ENCODE measurements at regions not wholly inside any gene's neighbourhood (a gene's known extent, or its start where the extent isn't known, plus 50 kb on each side); places are given as distances from the start of the nearest gene placed in this dataset.

GRCh38 chr9:88810826-88811225, 180.4 kb upstream of the S1PR3 start:
- Mint-ChIP-seq H3K27ac (no peak overlapping the region), H3K9me3 (peaks cover 0 to 2% (median 0%) of the 10 kb centered on the region in 7 donors), H3K27me3 (peaks cover 31% of the 10 kb centered on the region), H3K36me3 (no peaks in the 10 kb centered on the region), H3K4me3 (no peak overlapping the region), H3K4me1 (no peaks in the 10 kb centered on the region)
- H3K9me3 ChIP-seq (ENCODE audit: control insufficient read depth in 2 of 2, low read length in 2 of 2), result no peaks in the 10 kb centered on the region
- H3K4me1 ChIP-seq (ENCODE audit: control insufficient read depth, insufficient read depth, low read length, poor library complexity, severe bottlenecking), result no peaks in the 10 kb centered on the region
- no peaks in the 10 kb centered on the region for H3K36me3 ChIP-seq (ENCODE audit: control insufficient read depth, insufficient read depth, low read length)
- no peak for DNase-seq
- H3K27ac ChIP-seq (ENCODE audit: insufficient read depth, low read length, poor library complexity, severe bottlenecking), result no peak overlapping the region
- H3K27me3 ChIP-seq (ENCODE audit: control insufficient read depth, insufficient read depth, low read length), result no peaks in the 10 kb centered on the region
- ATAC-seq (ENCODE audit: low read depth in 2 of 2), result no peak
- H3K4me3 ChIP-seq (ENCODE audit: low read depth, low read length), result no peak overlapping the region

GRCh38 chr9:88811511-88811910, 179.8 kb upstream of the S1PR3 start:
- Histone ChIP-seq H3K4me3 (ENCODE audit: low read depth, low read length) (no peak overlapping the region), H3K36me3 (ENCODE audit: control insufficient read depth, insufficient read depth, low read length) (no peaks in the 10 kb centered on the region), H3K9me3 (ENCODE audit: control insufficient read depth in 2 of 2, low read length in 2 of 2) (no peaks in the 10 kb centered on the region), H3K4me1 (ENCODE audit: control insufficient read depth, insufficient read depth, low read length, poor library complexity, severe bottlenecking) (no peaks in the 10 kb centered on the region), H3K27me3 (ENCODE audit: control insufficient read depth, insufficient read depth, low read length) (no peaks in the 10 kb centered on the region), H3K27ac (ENCODE audit: insufficient read depth, low read length, poor library complexity, severe bottlenecking) (no peak overlapping the region)
- Mint-ChIP-seq H3K4me1 (no peaks in the 10 kb centered on the region), H3K27me3 (peaks cover 35% of the 10 kb centered on the region), H3K9me3 (peaks cover 0 to 2% (median 0%) of the 10 kb centered on the region in 7 donors), H3K36me3 (no peaks in the 10 kb centered on the region), H3K4me3 (no peak overlapping the region), H3K27ac (no peak overlapping the region)
- ATAC-seq (ENCODE audit: low read depth in 2 of 2) (no peak), DNase-seq (no peak)

GRCh38 chr9:88812938-88813637, 178.2 kb upstream of the S1PR3 start:
- Mint-ChIP-seq H3K4me3 (no peak overlapping the region), H3K9me3 (no peaks in the 10 kb centered on the region)

GRCh38 chr9:88813638-88814209, 177.5 kb upstream of the S1PR3 start:
- Mint-ChIP-seq H3K27ac (no peak overlapping the region), H3K4me3 (no peak overlapping the region), H3K36me3 (no peaks in the 10 kb centered on the region), H3K4me1 (no peaks in the 10 kb centered on the region), H3K9me3 (no peaks in the 10 kb centered on the region), H3K27me3 (peaks cover 25% of the 10 kb centered on the region)
- Histone ChIP-seq H3K27me3 (ENCODE audit: control insufficient read depth, insufficient read depth, low read length) (no peaks in the 10 kb centered on the region), H3K27ac (ENCODE audit: insufficient read depth, low read length, poor library complexity, severe bottlenecking) (no peak overlapping the region), H3K4me1 (ENCODE audit: control insufficient read depth, insufficient read depth, low read length, poor library complexity, severe bottlenecking) (no peaks in the 10 kb centered on the region), H3K9me3 (ENCODE audit: control insufficient read depth in 2 of 2, low read length in 2 of 2) (no peaks in the 10 kb centered on the region), H3K36me3 (ENCODE audit: control insufficient read depth, insufficient read depth, low read length) (no peaks in the 10 kb centered on the region), H3K4me3 (ENCODE audit: low read depth, low read length) (no peak overlapping the region)
- no peak for ATAC-seq (ENCODE audit: low read depth in 2 of 2)
- no peak for DNase-seq

More at GRCh38 chr9:88812938-88813637, 178.2 kb upstream of the S1PR3 start:
- ATAC-seq (ENCODE audit: low read depth in 2 of 2) (no peak), DNase-seq (no peak)
- Histone ChIP-seq H3K36me3 (ENCODE audit: control insufficient read depth, insufficient read depth, low read length) (no peaks in the 10 kb centered on the region), H3K4me1 (ENCODE audit: control insufficient read depth, insufficient read depth, low read length, poor library complexity, severe bottlenecking) (no peaks in the 10 kb centered on the region), H3K27me3 (ENCODE audit: control insufficient read depth, insufficient read depth, low read length) (no peaks in the 10 kb centered on the region), H3K9me3 (ENCODE audit: control insufficient read depth in 2 of 2, low read length in 2 of 2) (no peaks in the 10 kb centered on the region), H3K4me3 (ENCODE audit: low read depth, low read length) (no peak overlapping the region), H3K27ac (ENCODE audit: insufficient read depth, low read length, poor library complexity, severe bottlenecking) (no peak overlapping the region)
- no peaks in the 10 kb centered on the region for H3K4me1 Mint-ChIP-seq
- H3K27me3 Mint-ChIP-seq, result peaks cover 31% of the 10 kb centered on the region
- H3K27ac Mint-ChIP-seq, result no peak overlapping the region
- no peaks in the 10 kb centered on the region for H3K36me3 Mint-ChIP-seq

GRCh38 chr9:88814577-88814976, 176.7 kb upstream of the S1PR3 start:
- Histone ChIP-seq H3K4me1 (ENCODE audit: control insufficient read depth, insufficient read depth, low read length, poor library complexity, severe bottlenecking) (no peaks in the 10 kb centered on the region), H3K27ac (ENCODE audit: insufficient read depth, low read length, poor library complexity, severe bottlenecking) (no peak overlapping the region), H3K36me3 (ENCODE audit: control insufficient read depth, insufficient read depth, low read length) (no peaks in the 10 kb centered on the region), H3K27me3 (ENCODE audit: control insufficient read depth, insufficient read depth, low read length) (no peaks in the 10 kb centered on the region), H3K4me3 (ENCODE audit: low read depth, low read length) (no peak overlapping the region), H3K9me3 (ENCODE audit: control insufficient read depth in 2 of 2, low read length in 2 of 2) (no peaks in the 10 kb centered on the region)
- Mint-ChIP-seq H3K4me1 (no peaks in the 10 kb centered on the region), H3K9me3 (no peaks in the 10 kb centered on the region), H3K27ac (no peak overlapping the region), H3K27me3 (peaks cover 22% of the 10 kb centered on the region), H3K4me3 (no peak overlapping the region), H3K36me3 (no peaks in the 10 kb centered on the region)
- no peak for DNase-seq
- no peak for ATAC-seq (ENCODE audit: low read depth in 2 of 2)

- DNase-seq (no peak), ATAC-seq (ENCODE audit: low read depth in 2 of 2) (no peak)
- Histone ChIP-seq H3K27me3 (ENCODE audit: control insufficient read depth, insufficient read depth, low read length) (no peaks in the 10 kb centered on the region), H3K4me3 (ENCODE audit: low read depth, low read length) (no peak overlapping the region), H3K36me3 (ENCODE audit: control insufficient read depth, insufficient read depth, low read length) (no peaks in the 10 kb centered on the region), H3K9me3 (ENCODE audit: control insufficient read depth in 2 of 2, low read length in 2 of 2) (no peaks in the 10 kb centered on the region), H3K4me1 (ENCODE audit: control insufficient read depth, insufficient read depth, low read length, poor library complexity, severe bottlenecking) (no peaks in the 10 kb centered on the region), H3K27ac (ENCODE audit: insufficient read depth, low read length, poor library complexity, severe bottlenecking) (no peak overlapping the region)
- no peaks in the 10 kb centered on the region for H3K36me3 Mint-ChIP-seq
- H3K27me3 Mint-ChIP-seq, result peaks cover 19% of the 10 kb centered on the region
- H3K4me1 Mint-ChIP-seq, result no peaks in the 10 kb centered on the region
- H3K27ac Mint-ChIP-seq, result no peak overlapping the region
- H3K9me3 Mint-ChIP-seq, result peaks cover 0 to 4% (median 0%) of the 10 kb centered on the region in 7 donors
- no peak overlapping the region for H3K4me3 Mint-ChIP-seq
These were observed 175.1 kb upstream of the S1PR3 start for GRCh38 chr9:88816141-88816540.

GRCh38 chr9:88816591-88816990, 174.7 kb upstream of the S1PR3 start:
- Histone ChIP-seq H3K4me3 (ENCODE audit: low read depth, low read length) (no peak overlapping the region), H3K4me1 (ENCODE audit: control insufficient read depth, insufficient read depth, low read length, poor library complexity, severe bottlenecking) (no peaks in the 10 kb centered on the region), H3K36me3 (ENCODE audit: control insufficient read depth, insufficient read depth, low read length) (no peaks in the 10 kb centered on the region), H3K27me3 (ENCODE audit: control insufficient read depth, insufficient read depth, low read length) (no peaks in the 10 kb centered on the region), H3K27ac (ENCODE audit: insufficient read depth, low read length, poor library complexity, severe bottlenecking) (no peak overlapping the region), H3K9me3 (ENCODE audit: control insufficient read depth in 2 of 2, low read length in 2 of 2) (no peaks in the 10 kb centered on the region)
- Mint-ChIP-seq H3K36me3 (no peaks in the 10 kb centered on the region), H3K4me1 (no peaks in the 10 kb centered on the region), H3K4me3 (no peak overlapping the region), H3K27me3 (peaks cover 17% of the 10 kb centered on the region), H3K27ac (no peak overlapping the region), H3K9me3 (peaks cover 0 to 4% (median 0%) of the 10 kb centered on the region in 7 donors)
- no peak for DNase-seq
- ATAC-seq (ENCODE audit: low read depth in 2 of 2), result no peak

GRCh38 chr9:88817628-88818027, 173.6 kb upstream of the S1PR3 start:
- H3K4me3 ChIP-seq (ENCODE audit: low read depth, low read length), result no peak overlapping the region
- DNase-seq, result no peak
- no peak for ATAC-seq (ENCODE audit: low read depth in 2 of 2)
- no peaks in the 10 kb centered on the region for H3K36me3 ChIP-seq (ENCODE audit: control insufficient read depth, insufficient read depth, low read length)
- Mint-ChIP-seq H3K27ac (no peak overlapping the region), H3K4me1 (no peaks in the 10 kb centered on the region), H3K4me3 (no peak overlapping the region), H3K36me3 (no peaks in the 10 kb centered on the region), H3K27me3 (peaks cover 17% of the 10 kb centered on the region), H3K9me3 (peaks cover 0 to 4% (median 0%) of the 10 kb centered on the region in 7 donors)
- H3K27ac ChIP-seq (ENCODE audit: insufficient read depth, low read length, poor library complexity, severe bottlenecking), result no peak overlapping the region
- H3K4me1 ChIP-seq (ENCODE audit: control insufficient read depth, insufficient read depth, low read length, poor library complexity, severe bottlenecking), result no peaks in the 10 kb centered on the region
- no peaks in the 10 kb centered on the region for H3K9me3 ChIP-seq (ENCODE audit: control insufficient read depth in 2 of 2, low read length in 2 of 2)
- no peaks in the 10 kb centered on the region for H3K27me3 ChIP-seq (ENCODE audit: control insufficient read depth, insufficient read depth, low read length)

Data from CD4-positive, CD25-positive, alpha-beta regulatory T cell (primary cell).